Neural progenitor cell (in vitro differentiated cells): ENCODE measurements at regions not wholly inside any gene's neighbourhood (a gene's known extent, or its start where the extent isn't known, plus 50 kb on each side); places are given as distances from the start of the nearest gene placed in this dataset.

Experiments used
- DNase-seq: peaks from one replicate; pipeline ENCODE4 v3.0.0-alpha.2; 2016; ENCODE audit warnings: low spot score
- H2AFZ ChIP-seq: fragments of 200-600 bp; sonication (generic); replicated peaks from 2 replicates; pipeline ENCODE4 v1.6.1; 2016; ENCODE audit warnings: antibody characterized with exemption
- H3F3A ChIP-seq: fragments of 200-600 bp; sonication (generic); 2 replicates; pipeline ENCODE4 v1.6.1; 2016; ENCODE audit warnings: antibody characterized with exemption, low read depth
- H3K27ac ChIP-seq: fragments of 200-600 bp; sonication (generic); 2 replicates; pipeline ENCODE4 v1.5.1; 2016; ENCODE audit warnings: mild to moderate bottlenecking
- H3K27me3 ChIP-seq: fragments of 200-600 bp; sonication (generic); 2 replicates; pipeline ENCODE4 v1.6.1; 2016; ENCODE audit warnings: mild to moderate bottlenecking, moderate library complexity
- H3K36me3 ChIP-seq: fragments of 200-600 bp; sonication (generic); 2 replicates; pipeline ENCODE4 v1.5.1; 2016
- H3K4me1 ChIP-seq: fragments of 200-600 bp; sonication (generic); 2 replicates; pipeline ENCODE4 v1.6.1; 2016; ENCODE audit warnings: mixed run types
- H3K4me2 ChIP-seq: fragments of 200-600 bp; sonication (generic); 2 replicates; pipeline ENCODE4 v1.6.1; 2016
- H3K4me3 ChIP-seq: fragments of 200-600 bp; sonication (generic); 2 replicates; pipeline ENCODE4 v1.5.1; 2016
- H3K79me2 ChIP-seq: fragments of 200-600 bp; sonication (generic); 2 replicates; pipeline ENCODE4 v1.6.1; 2016; ENCODE audit warnings: low read depth
- H3K9ac ChIP-seq: fragments of 200-600 bp; sonication (generic); 2 replicates; pipeline ENCODE4 v1.6.1; 2016
- H3K9me3 ChIP-seq: fragments of 200-600 bp; sonication (generic); 2 replicates; pipeline ENCODE4 v1.5.1; 2016; ENCODE audit warnings: low read depth
- H4K20me1 ChIP-seq: fragments of 200-600 bp; sonication (generic); 2 replicates; pipeline ENCODE4 v1.6.1; 2016; ENCODE audit warnings: low read depth
- H3K27ac Mint-ChIP-seq: 3 replicates; pipeline ENCODE4 v1.8.0; 2021; ENCODE audit warnings: mixed read lengths
- H3K27me3 Mint-ChIP-seq: 2 replicates; pipeline ENCODE4 v1.8.0; 2022; ENCODE audit warnings: low read depth, mild to moderate bottlenecking, inconsistent platforms, moderate library complexity, mixed read lengths; ENCODE audit not compliant: insufficient read depth
- H3K36me3 Mint-ChIP-seq: 3 replicates; pipeline ENCODE4 v1.8.0; 2021; ENCODE audit warnings: mixed read lengths
- H3K4me1 Mint-ChIP-seq: 3 replicates; pipeline ENCODE4 v1.8.0; 2021; ENCODE audit warnings: mixed read lengths
- H3K4me3 Mint-ChIP-seq: 3 replicates; pipeline ENCODE4 v1.8.0; 2021; ENCODE audit warnings: mild to moderate bottlenecking, moderate library complexity, mixed read lengths
- H3K9me3 Mint-ChIP-seq: 3 replicates; pipeline ENCODE4 v1.8.0; 2020; ENCODE audit warnings: mixed read lengths
- CTCF ChIP-seq: fragments of 200-600 bp; sonication (generic); IDR thresholded peaks from 2 replicates; pipeline ENCODE4 v1.5.1; 2017; ENCODE audit warnings: antibody characterized with exemption, mild to moderate bottlenecking
- EZH2 ChIP-seq: fragments of 200-600 bp; sonication (generic); IDR thresholded peaks from 2 replicates; pipeline ENCODE4 v1.6.1; 2017; ENCODE audit warnings: antibody characterized with exemption, mild to moderate bottlenecking, moderate library complexity
- EZH2phosphoT487 ChIP-seq: fragments of 200-600 bp; sonication (generic); IDR thresholded peaks from 2 replicates; pipeline ENCODE4 v1.6.1; 2017; ENCODE audit warnings: antibody characterized with exemption

- no peaks in the 10 kb centered on the region for H3K36me3 Mint-ChIP-seq
- H4K20me1 ChIP-seq, result no peaks in the 10 kb centered on the region
- TF ChIP-seq CTCF (no peak), EZH2phosphoT487 (no peak), EZH2 (no peak)
- H3K4me3 ChIP-seq, result no peak overlapping the region
- peaks cover 10% of the 10 kb centered on the region for H3K4me1 Mint-ChIP-seq
- no peaks in the 10 kb centered on the region for H3K9me3 ChIP-seq
- no peaks in the 10 kb centered on the region for H3K27me3 ChIP-seq
- peaks cover 12% of the 10 kb centered on the region for H3K4me1 ChIP-seq
- no peak overlapping the region for H3K27ac Mint-ChIP-seq
- no peak for DNase-seq
- H3K9ac ChIP-seq, result no peak overlapping the region
- peaks cover 3% of the 10 kb centered on the region for H3K9me3 Mint-ChIP-seq
- no peaks in the 10 kb centered on the region for H3K27me3 Mint-ChIP-seq
- peaks cover 6% of the 10 kb centered on the region for H3F3A ChIP-seq
- H3K4me2 ChIP-seq, result no peak overlapping the region
- no peaks in the 10 kb centered on the region for H3K79me2 ChIP-seq
- no peak overlapping the region for H2AFZ ChIP-seq
- no peak overlapping the region for H3K27ac ChIP-seq
- H3K4me3 Mint-ChIP-seq, result no peak overlapping the region
- no peaks in the 10 kb centered on the region for H3K36me3 ChIP-seq
Measured at GRCh38 chr5:161047024-161047423, 195.0 kb upstream of the ATP10B start.

- Histone ChIP-seq H3F3A (peaks cover 6% of the 10 kb centered on the region), H3K27ac (no peak overlapping the region), H3K27me3 (no peaks in the 10 kb centered on the region), H3K4me2 (no peak overlapping the region), H3K36me3 (no peaks in the 10 kb centered on the region), H3K9ac (no peak overlapping the region), H3K79me2 (no peaks in the 10 kb centered on the region), H2AFZ (no peak overlapping the region), H3K4me1 (peaks cover 12% of the 10 kb centered on the region), H4K20me1 (no peaks in the 10 kb centered on the region), H3K4me3 (no peak overlapping the region), H3K9me3 (no peaks in the 10 kb centered on the region)
- Mint-ChIP-seq H3K27ac (no peak overlapping the region), H3K36me3 (no peaks in the 10 kb centered on the region), H3K4me1 (peaks cover 10% of the 10 kb centered on the region), H3K4me3 (no peak overlapping the region), H3K27me3 (peaks cover 4% of the 10 kb centered on the region), H3K9me3 (peaks cover 3% of the 10 kb centered on the region)
- no peak for DNase-seq
- no peak for TF ChIP-seq EZH2phosphoT487
- no peak for TF ChIP-seq CTCF
- TF ChIP-seq EZH2, result no peak
Measured at GRCh38 chr5:161042862-161043261, 190.9 kb upstream of the ATP10B start.

- Histone ChIP-seq H3K4me3 (no peak overlapping the region), H3K36me3 (no peaks in the 10 kb centered on the region), H3K4me2 (no peak overlapping the region), H3K27me3 (no peaks in the 10 kb centered on the region), H3K79me2 (no peaks in the 10 kb centered on the region), H3K9ac (no peak overlapping the region), H3K9me3 (no peaks in the 10 kb centered on the region), H2AFZ (no peak overlapping the region), H4K20me1 (no peaks in the 10 kb centered on the region), H3F3A (peaks cover 6% of the 10 kb centered on the region), H3K4me1 (peaks cover 12% of the 10 kb centered on the region), H3K27ac (no peak overlapping the region)
- Mint-ChIP-seq H3K36me3 (no peaks in the 10 kb centered on the region), H3K9me3 (peaks cover 3% of the 10 kb centered on the region), H3K4me1 (peaks cover 10% of the 10 kb centered on the region), H3K27ac (no peak overlapping the region), H3K27me3 (peaks cover 4% of the 10 kb centered on the region), H3K4me3 (no peak overlapping the region)
- no peak for TF ChIP-seq EZH2
- no peak for TF ChIP-seq EZH2phosphoT487
- TF ChIP-seq CTCF, result no peak
- DNase-seq, result no peak
Measured at GRCh38 chr5:161042443-161042842, 190.4 kb upstream of the ATP10B start.
